Loucy (cell line): ENCODE measurements at regions not wholly inside any gene's neighbourhood (a gene's known extent, or its start where the extent isn't known, plus 50 kb on each side); places are given as distances from the start of the nearest gene placed in this dataset.
A peak's percentile ranks its signal among the peaks of the same experiment; 100 is the strongest.
"Not testable (repeated sequence)": the region's sequence is repeated elsewhere in the genome, so short reads cannot be mapped to it uniquely, and the experiment has no call there.

ENCODE experiments used
- H2AFZ ChIP-seq: fragments of 200-600 bp; sonication (generic); 2 replicates; pipeline ENCODE4 v1.6.0; 2016; ENCODE audit warnings: antibody characterized with exemption, mild to moderate bottlenecking, low read length, moderate library complexity
- H3F3A ChIP-seq: fragments of 200-600 bp; 2 replicates; pipeline ENCODE4 v1.6.0; 2016; ENCODE audit warnings: antibody characterized with exemption, low read depth, mild to moderate bottlenecking
- H3K27me3 ChIP-seq: fragments of 200-600 bp; sonication (generic); 2 replicates; pipeline ENCODE4 v1.6.1; 2014; ENCODE audit warnings: low read length, mild to moderate bottlenecking; ENCODE audit not compliant: insufficient read depth, poor library complexity, severe bottlenecking
- H3K36me3 ChIP-seq: fragments of 200-600 bp; sonication (generic); 2 replicates; pipeline ENCODE4 v1.6.1; 2016; ENCODE audit warnings: low read length; ENCODE audit not compliant: insufficient read depth
- H3K4me1 ChIP-seq: fragments of 200-600 bp; sonication (generic); 2 replicates; pipeline ENCODE4 v1.5.1; 2014; ENCODE audit warnings: low read length, mild to moderate bottlenecking; ENCODE audit not compliant: insufficient read depth, poor library complexity, severe bottlenecking
- H3K4me2 ChIP-seq: fragments of 200-600 bp; sonication (generic); 2 replicates; pipeline ENCODE4 v1.6.0; 2014; ENCODE audit warnings: antibody characterized with exemption, low read length, low read depth, mild to moderate bottlenecking; ENCODE audit not compliant: poor library complexity, severe bottlenecking
- H3K4me3 ChIP-seq: fragments of 200-600 bp; sonication (generic); 2 replicates; pipeline ENCODE4 v1.5.1; 2014; ENCODE audit warnings: low read length, mild to moderate bottlenecking, mixed read lengths; ENCODE audit not compliant: poor library complexity, severe bottlenecking
- H3K79me2 ChIP-seq: fragments of 200-600 bp; sonication (generic); 2 replicates; pipeline ENCODE4 v1.6.1; 2014; ENCODE audit warnings: low read length; ENCODE audit not compliant: insufficient read depth
- H3K9ac ChIP-seq: fragments of 200-600 bp; sonication (generic); 2 replicates; pipeline ENCODE4 v1.6.0; 2014; ENCODE audit warnings: mild to moderate bottlenecking, low read depth, low read length, moderate library complexity; ENCODE audit not compliant: poor library complexity, severe bottlenecking
- H3K9me2 ChIP-seq: fragments of 200-600 bp; sonication (generic); replicated peaks from 2 replicates; pipeline ENCODE4 v1.6.1; 2016; ENCODE audit warnings: low read depth, low read length, mixed read lengths
- H3K9me3 ChIP-seq: fragments of 200-600 bp; sonication (generic); 2 replicates; pipeline ENCODE4 v1.6.1; 2014; ENCODE audit warnings: mild to moderate bottlenecking, antibody characterized with exemption, low read length, low read depth; ENCODE audit not compliant: insufficient read depth
- H4K20me1 ChIP-seq: fragments of 200-600 bp; sonication (generic); 2 replicates; pipeline ENCODE4 v1.6.0; 2014; ENCODE audit warnings: antibody characterized with exemption, low read length, mild to moderate bottlenecking; ENCODE audit not compliant: insufficient read depth, poor library complexity, severe bottlenecking
- EZH2phosphoT487 ChIP-seq: fragments of 200-600 bp; IDR thresholded peaks from 2 replicates; pipeline ENCODE4 v1.6.1; 2018; ENCODE audit warnings: antibody characterized with exemption, mild to moderate bottlenecking, moderate library complexity, borderline replicate concordance
- TF ChIP-seq, protein P1 (sequence below): fragments of 200-600 bp; sonication (generic); conservative IDR thresholded peaks from 2 replicates; pipeline ENCODE4 v1.5.1; 2014; ENCODE audit warnings: mild to moderate bottlenecking, antibody characterized with exemption, low read length

DNA sequence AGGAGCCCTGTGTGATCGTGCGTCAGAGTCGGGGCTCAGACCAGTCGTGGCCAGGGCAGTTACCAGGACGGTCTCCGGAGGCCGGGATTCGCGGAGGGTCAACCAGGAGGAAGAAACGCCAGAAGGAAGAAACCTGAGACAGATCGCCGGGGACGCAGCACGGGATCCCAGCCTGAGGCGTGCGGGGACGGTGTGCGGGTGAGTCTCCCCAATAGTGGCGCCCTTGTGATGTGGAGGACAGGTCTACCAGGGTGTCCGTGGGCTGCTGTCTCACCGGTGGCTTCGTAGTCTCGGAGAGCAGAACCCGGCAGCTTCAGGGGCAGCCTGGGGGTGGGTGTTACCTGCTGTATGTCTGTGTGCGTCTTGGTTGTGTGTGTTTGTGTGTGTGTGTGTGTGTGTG is 1399.1 kb upstream of the PCDH10 start:
- not testable (repeated sequence) for H3K9me2 ChIP-seq, H3K36me3 ChIP-seq, H3K4me2 ChIP-seq, H2AFZ ChIP-seq, H3K9me3 ChIP-seq, H3K4me1 ChIP-seq, H3K9ac ChIP-seq, H3K27me3 ChIP-seq, H3F3A ChIP-seq, H3K4me3 ChIP-seq, H3K79me2 ChIP-seq, H4K20me1 ChIP-seq

DNA sequence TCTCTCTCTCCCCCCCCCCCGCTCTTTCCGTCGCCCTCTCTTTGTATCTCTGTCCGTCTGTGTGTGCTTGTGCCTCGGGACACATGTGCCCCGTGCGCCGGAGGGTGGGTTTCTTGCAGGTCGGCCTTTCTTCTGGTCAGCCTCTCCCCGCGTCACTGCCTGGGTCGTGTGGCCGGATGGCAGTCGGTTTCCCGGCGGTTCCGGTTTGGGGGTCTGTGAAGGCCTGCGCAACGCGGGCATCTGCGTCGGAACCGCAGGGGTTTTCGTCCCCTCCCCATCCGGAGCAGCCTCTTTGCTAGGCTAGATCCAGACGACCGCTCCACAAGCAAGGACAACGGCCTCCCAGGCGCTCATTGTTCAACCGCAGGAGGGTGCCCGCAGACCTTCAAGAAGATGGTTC is 1398.6 kb upstream of the PCDH10 start:
- H3K9ac ChIP-seq, H3K4me1 ChIP-seq, H4K20me1 ChIP-seq, H3K79me2 ChIP-seq, H3K9me3 ChIP-seq, H3F3A ChIP-seq, H3K27me3 ChIP-seq, H3K36me3 ChIP-seq, H3K9me2 ChIP-seq, H3K4me3 ChIP-seq, H3K4me2 ChIP-seq, H2AFZ ChIP-seq: not testable (repeated sequence)

DNA sequence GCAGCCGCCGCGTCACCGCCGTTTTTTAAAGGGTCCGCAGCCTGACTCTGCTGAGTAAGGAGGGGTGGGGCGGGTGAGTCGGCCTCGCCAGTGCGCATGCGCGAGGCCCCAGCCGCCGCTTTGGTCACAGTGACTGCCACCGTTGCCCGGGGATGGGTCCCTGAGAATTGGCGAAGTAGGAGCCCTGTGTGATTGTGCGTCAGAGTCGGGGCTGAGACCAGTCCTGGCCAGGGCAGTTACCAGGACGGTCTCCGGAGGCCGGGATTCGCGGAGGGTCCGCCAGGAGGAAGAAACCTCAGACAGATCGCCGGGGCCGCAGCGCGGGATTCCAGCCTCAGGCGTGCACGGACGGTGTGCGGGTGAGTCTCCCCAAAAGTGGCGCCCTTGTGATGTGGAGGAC is 1386.9 kb upstream of the PCDH10 start:
- not testable (repeated sequence) for H3K36me3 ChIP-seq, H3K4me3 ChIP-seq, H3K9ac ChIP-seq, H3K79me2 ChIP-seq, H3K9me2 ChIP-seq, H3K4me1 ChIP-seq, H3K4me2 ChIP-seq, H3K27me3 ChIP-seq, H3F3A ChIP-seq, H2AFZ ChIP-seq, H3K9me3 ChIP-seq, H4K20me1 ChIP-seq

DNA sequence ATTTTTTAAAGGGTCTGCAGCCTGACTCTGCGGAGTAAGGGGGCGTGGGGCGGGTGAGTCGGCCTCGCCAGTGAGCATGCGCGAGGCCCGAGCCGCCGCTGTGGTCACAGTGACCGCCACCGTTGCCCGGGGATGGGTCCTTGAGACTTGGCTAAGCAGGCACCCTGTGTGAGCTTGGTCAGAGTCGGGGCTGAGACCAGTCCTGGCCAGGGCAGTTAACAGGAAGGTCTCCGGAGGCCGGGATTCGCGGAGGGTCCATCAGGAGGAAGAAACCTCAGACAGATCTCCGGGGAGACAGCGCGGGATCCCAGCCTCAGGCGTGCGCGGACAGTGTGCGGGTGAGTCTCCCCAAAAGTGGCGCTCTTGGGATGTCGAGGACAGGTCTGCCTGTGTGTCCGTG is 1384.4 kb upstream of the PCDH10 start:
- no peaks in the 10 kb centered on the region for H3F3A ChIP-seq
- no peaks in the 10 kb centered on the region for H3K9me3 ChIP-seq
- H3K4me2 ChIP-seq: no peak overlapping the region
- no peaks in the 10 kb centered on the region for H3K36me3 ChIP-seq
- H3K27me3 ChIP-seq: no peaks in the 10 kb centered on the region
- no peak overlapping the region for H3K9ac ChIP-seq
- TF ChIP-seq, protein P1, sequence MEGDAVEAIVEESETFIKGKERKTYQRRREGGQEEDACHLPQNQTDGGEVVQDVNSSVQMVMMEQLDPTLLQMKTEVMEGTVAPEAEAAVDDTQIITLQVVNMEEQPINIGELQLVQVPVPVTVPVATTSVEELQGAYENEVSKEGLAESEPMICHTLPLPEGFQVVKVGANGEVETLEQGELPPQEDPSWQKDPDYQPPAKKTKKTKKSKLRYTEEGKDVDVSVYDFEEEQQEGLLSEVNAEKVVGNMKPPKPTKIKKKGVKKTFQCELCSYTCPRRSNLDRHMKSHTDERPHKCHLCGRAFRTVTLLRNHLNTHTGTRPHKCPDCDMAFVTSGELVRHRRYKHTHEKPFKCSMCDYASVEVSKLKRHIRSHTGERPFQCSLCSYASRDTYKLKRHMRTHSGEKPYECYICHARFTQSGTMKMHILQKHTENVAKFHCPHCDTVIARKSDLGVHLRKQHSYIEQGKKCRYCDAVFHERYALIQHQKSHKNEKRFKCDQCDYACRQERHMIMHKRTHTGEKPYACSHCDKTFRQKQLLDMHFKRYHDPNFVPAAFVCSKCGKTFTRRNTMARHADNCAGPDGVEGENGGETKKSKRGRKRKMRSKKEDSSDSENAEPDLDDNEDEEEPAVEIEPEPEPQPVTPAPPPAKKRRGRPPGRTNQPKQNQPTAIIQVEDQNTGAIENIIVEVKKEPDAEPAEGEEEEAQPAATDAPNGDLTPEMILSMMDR: no peak
- TF ChIP-seq EZH2phosphoT487: no peak
- no peaks in the 10 kb centered on the region for H3K9me2 ChIP-seq
- no peaks in the 10 kb centered on the region for H3K79me2 ChIP-seq
- H3K4me3 ChIP-seq: no peak overlapping the region
- no peak overlapping the region for H2AFZ ChIP-seq
- H3K4me1 ChIP-seq: no peaks in the 10 kb centered on the region
- no peaks in the 10 kb centered on the region for H4K20me1 ChIP-seq

DNA sequence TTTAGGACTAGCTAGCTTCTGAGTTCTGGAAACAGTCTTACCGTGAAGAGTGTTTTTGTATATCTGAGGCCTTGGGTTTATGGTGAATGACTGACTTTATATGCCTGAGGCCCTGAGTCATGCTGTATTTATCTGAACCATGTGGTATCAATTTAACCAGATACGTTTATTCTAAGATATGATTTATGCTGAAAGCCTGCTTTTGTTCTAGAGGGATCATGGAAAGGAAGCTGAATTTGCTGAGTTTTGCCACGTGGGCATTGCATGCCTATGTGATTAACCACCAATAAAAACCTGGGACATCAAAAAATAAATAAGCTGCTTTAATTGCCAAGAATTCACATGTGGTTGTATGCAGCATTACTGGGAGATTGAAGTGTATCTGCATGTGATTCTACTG is 1374.7 kb upstream of the PCDH10 start:
- not testable (repeated sequence) for H3F3A ChIP-seq, H3K4me2 ChIP-seq, H3K4me1 ChIP-seq, H3K9me2 ChIP-seq, H3K27me3 ChIP-seq, H3K79me2 ChIP-seq, H3K4me3 ChIP-seq, H3K36me3 ChIP-seq, H4K20me1 ChIP-seq, H2AFZ ChIP-seq, H3K9ac ChIP-seq, H3K9me3 ChIP-seq

DNA sequence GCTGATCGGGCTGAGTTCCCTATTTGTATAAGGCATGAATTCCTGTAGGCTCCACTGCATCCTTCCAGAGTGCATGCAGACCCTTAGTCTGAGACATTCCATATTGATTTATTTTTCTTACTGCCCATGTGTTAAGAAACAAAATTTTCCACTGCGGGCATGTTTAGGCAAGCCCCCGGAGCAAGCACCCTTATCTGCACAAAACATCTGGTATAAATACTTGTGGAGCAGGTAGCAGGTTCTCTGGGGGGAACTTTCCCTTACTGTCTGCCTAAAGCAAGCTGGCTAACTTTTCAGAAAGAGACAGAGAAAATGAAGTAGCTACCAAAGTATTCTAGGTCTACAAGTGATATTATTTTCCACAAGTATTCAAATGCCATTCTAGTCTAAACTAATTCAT is 1338.5 kb upstream of the PCDH10 start:
- peak overlapping the region; percentile 46 for H3K9ac ChIP-seq
- H3K9me2 ChIP-seq, H3K9me3 ChIP-seq, H3K4me3 ChIP-seq, H2AFZ ChIP-seq, H3F3A ChIP-seq, H3K79me2 ChIP-seq, H3K27me3 ChIP-seq, H4K20me1 ChIP-seq, H3K36me3 ChIP-seq, H3K4me1 ChIP-seq: not testable (repeated sequence)
- H3K4me2 ChIP-seq: peak overlapping the region; percentile 31
